HG02884 (cell line): ENCODE measurements at regions not wholly inside any gene's neighbourhood (a gene's known extent, or its start where the extent isn't known, plus 50 kb on each side); places are given as distances from the start of the nearest gene placed in this dataset.
"Not testable (repeated sequence)": the region's sequence is repeated elsewhere in the genome, so short reads cannot be mapped to it uniquely, and the experiment has no call there.

Experiments used
- ATAC-seq: cut with Tn5 transposase; IDR thresholded peaks from one replicate; pipeline ENCODE4 v1.9.1; 2021; ENCODE audit warnings: mild to moderate bottlenecking, moderate library complexity; ENCODE audit not compliant: unreplicated experiment

DNA sequence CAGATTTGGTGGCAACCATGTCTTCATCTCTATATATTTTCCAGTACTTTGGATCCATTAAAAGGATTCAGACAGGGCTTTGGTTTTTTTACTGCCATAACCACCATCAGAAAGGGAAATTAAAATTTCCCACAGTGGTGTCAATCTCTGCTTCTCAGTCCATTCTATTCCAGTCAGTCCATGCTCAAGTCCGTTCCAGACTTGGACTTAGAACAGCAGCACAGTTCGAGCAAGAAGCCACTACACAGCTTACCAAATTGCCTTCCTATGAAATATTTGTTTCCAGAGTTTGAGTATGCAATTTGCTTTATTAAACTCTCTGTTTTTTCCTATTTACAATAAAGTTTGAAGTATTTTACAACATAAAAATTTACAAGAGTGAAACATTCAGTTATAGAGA is 306.5 kb upstream of the GULP1 start:
- ATAC-seq = no peak

DNA sequence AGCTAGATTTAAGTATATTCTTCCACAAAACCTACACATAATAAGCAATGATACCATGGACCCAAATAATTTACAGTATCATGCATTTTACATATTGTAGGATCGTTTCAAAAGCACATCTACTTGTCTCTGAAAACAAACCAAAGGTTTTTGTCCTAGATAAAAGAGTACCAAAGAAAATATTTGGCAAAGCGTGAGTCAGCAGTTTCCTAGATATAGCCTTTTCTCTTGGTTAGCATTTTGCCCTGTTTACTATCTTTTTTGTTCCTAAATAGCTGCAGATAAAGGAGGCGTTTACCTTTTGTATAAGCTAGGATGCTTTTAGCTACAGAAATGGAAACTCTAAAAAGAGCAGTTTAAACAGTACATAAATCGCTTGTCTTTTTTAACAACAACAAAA is 305.8 kb upstream of the GULP1 start:
- ATAC-seq = no peak

DNA sequence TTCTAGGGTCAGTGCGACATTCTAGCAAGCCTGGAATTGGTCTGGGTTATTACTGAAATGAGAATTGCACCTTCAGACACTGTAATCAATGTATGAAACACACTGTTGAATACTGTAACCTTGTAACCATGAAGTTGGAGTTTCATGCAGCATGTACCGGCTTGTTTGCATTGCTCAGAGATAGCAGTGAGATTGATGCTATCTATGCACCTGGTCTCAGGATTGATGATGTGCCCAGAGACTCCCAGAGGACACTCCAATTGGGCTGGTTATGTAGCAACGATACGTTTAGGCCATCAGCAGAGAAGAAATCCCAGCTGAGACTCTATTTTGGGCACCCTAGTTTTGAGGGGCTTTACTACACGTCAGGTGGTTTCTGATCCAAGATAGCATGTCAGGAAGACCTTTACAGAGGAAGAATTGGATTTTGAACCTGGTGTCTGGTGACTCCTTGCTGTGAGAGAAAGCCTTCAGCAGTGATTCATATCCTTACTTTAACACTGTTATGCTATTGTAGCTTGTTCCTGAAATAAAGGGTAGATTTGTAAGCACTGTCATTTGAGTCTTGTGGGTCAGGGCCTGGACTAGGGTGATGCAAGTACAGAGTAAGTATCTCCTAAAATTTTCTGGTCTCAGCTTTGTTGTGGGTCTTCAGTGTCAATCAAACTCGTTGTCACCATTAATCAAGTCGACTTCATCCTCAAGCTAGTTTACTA is 305.1 kb upstream of the GULP1 start:
- no peak for ATAC-seq

DNA sequence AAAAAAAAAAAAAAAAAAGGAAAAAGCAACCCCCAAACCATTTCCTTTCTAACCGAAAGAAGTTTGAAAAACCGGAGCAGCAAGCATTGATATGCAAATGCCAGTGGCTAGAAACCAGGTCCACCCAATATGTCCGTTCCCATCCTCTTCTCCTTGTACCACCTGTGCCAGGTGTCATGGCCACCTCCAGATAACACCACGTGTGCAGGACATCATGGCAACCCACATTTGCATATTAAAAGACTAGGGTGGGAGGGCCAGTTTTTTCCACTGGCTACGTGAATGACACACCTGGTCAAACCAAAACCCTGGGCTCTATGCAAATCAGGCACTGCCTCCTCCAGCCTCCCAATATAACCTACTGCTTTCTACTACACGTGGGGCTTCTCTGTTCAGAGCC is 303.3 kb upstream of the GULP1 start:
- no peak for ATAC-seq

DNA sequence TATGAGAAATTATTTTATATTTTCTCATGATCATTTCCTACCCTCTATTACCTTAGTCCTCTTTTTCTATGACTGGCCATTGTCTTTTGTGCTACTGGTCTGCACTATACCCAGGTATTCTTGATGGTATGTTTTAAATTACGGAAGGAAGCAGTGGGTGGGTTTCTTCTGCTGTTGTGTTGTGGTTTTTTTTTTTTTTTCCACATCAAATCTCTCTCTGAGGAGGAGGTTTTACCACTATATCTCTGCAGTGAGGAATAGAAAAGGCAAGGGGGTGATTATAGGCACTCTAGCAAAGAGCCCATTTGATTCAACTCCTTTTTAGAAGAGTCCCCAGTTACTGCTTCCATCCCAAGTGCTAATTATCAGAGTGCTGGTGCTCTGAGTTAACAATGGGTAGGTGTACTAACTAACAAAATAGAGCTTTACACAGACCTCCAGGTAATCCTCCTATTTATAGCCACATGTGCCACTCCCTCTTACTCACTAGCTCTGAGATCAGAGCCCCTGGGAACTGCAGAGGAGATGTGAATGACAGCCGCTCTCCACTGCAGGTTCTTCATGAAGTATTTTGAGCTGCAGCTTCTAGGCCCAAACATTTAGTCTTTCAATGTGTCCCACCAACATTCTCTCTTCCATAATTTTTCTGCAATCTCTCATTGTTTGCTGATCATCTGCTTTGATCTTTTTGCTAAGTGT is 301.6 kb upstream of the GULP1 start:
- no peak for ATAC-seq

DNA sequence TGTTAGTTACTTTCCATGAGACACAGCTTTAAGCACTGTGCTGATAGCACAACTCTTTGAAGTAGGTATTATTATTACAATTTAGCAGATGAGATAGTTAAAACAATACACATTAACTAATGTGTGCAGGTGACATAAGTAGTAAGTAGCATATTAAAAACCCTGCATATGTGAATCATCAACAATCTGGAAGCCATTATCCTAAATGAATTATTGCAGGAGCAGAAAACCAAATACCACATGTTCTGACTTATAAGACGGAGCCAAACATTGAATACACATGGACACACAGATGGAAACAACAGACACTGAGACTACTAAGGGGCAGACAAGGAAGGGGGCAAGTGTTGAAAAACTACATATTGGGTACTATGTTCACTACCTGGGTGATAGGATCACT is 300.3 kb upstream of the GULP1 start:
- no peak for ATAC-seq

DNA sequence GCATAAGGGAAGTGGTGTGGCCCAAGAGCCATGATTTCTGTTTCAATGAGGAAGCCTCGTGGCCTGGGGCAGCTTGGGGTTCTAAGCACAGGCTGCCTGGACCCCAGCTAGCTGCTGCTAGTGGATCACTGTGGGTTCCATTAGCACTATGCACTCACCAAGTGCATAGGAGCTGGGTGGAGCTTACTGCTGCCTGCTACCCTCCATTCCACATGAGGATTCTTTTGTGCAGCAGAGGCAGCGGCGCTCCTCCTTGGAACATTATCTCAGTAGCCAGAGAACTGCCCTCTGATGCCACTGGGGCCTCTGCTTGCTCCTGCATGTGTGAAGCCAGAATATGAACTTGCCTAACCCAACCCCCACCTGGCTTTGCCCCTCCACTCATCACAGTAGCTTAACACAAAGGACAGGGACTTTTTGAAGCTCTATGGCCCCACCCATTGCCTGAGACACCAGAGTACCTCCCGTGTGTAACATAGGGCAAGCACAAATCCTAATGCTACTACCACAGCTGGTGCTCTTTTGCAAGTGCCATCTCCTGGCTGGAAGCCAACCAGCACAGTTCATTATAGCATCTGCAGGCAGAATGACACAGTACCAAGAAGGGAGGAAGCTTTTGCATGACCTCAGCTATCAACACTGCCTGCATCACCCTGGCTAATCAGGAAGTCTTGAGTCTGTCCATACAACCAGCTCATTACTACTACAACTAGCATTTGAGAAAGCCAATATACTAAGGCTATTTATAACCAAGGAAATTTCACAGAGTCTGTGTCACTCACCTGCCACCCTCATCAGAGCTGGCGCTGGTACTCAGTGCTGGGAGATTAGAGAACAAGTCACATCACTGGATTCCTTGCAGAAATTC is 297.0 kb upstream of the GULP1 start:
- no peak for ATAC-seq

DNA sequence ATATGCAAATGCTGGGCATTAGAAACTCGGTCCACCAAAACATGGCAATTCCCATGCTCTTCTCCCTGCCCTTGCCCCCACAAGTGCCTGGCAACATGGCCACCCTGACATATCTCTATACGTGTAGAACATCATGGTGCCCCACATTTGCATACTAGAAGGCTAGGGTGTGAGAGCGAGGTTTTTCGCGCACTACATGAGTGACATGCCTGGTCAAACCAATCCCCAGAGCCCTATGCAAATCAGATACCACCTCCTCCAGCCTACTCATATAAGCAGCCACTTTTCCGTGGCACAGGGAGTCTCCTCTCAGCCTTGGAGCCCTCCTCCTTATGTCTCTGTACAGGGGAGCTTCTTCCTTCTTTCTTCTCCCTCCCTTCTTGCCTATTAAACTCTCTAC is 296.1 kb upstream of the GULP1 start:
- no peak for ATAC-seq

DNA sequence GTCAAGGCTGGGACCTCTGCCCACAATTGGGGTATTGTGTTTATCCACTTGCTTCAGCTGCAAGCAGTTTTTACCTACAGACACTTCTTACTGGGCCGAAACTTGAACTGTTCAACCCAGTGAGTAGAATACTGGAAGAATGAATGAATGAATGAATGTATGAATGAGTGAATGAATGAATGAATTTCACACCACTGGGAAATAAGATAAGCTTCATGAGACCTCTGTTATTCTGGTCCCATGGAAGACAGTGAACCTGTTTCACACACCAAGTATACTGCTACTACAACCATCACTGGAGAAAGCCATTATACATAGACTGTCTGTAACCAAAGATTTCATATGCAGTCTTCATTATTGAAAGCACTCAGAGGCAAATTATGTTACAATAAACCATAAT is 295.0 kb upstream of the GULP1 start:
- ATAC-seq = no peak

DNA sequence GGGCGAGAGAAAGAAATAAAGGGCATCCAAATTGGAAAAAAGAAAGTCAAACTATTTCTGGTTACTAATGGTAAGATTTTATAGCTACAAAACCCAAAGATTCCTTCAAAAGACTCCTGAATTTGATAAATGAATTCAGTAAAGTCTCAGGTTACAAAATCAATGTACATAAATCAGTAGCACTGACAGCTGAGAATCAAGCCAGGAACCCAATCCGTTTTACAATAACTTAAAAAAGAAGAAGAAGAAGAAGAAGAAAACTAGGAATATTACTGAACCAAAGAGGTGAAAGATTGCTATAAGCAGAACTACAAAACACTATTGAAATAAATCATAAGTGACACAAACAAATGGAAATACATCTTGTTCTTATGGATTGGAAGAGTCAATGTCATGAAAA is 291.5 kb upstream of the GULP1 start:
- no peak for ATAC-seq

DNA sequence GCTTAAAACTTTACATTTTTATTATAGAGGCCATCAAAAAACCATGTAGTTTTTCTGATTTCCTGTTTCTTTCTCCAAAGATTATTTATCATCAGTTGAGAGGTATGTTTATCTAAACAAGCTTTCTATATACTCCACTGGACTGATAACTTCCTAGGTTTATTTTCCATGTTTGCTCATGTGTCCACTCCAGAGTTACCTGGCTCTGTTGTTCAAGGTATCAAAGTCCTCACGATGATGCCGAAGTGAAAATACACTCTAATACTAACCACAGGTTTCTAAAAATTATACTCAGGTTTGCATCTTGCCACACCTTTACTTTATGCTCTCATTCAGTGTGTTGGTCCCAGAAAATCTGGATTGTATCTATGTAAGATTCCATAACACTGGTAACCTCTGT is 287.9 kb upstream of the GULP1 start:
- ATAC-seq = no peak

DNA sequence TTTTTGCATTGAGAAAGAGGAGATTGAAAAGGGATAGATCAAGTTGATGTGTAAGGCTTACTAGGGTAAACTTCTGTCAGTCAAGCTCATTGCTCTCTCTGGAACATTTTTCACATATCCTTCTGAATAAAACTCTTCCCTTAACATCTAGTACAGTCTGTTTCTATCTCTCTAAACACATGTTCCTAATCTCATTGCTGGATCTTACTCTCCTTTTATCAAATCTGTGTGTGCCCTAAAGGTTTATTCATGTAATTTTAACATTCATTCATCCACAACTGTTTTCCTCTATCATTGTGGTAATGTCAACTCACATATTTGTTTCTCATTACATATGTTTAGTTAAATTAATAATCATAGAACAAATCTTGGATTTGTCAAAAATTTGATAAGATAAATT is 277.9 kb upstream of the GULP1 start:
- ATAC-seq = no peak

DNA sequence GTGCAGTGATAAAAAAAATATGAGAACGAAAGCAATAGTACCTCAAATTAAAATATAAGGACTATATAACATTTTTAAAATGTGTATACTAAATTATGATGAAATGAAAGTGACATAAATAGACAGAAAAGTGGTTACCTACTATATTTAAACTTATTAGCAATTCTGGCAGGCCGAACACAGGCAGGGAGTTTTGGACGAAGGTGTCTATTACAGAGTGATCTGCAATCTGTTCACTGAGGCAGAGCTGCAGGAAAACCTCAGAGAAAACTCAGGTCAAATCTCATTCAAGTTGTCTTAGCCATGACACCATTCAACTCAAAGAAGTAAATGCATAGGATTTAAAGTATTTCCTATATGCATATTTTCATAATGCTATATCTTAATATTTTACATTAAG is 274.8 kb upstream of the GULP1 start:
- ATAC-seq = no peak

DNA sequence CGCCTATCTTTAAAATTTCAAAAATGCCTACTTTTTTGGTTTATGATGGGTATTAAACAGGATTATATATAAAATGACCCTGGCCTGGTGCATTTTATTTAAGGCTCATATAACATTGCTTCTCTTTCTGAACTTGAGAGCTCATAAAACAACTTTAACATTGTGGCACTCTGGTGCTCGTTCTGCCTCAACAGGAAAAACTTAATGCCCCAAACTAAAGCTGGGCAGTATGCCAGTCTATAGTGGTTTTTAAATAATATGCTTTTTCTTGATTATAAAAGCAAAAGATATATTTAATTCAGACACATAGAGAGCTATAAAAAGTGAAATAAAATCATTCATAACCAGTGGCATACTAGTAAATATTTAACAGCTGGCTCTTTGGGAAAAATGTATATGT is 269.3 kb upstream of the GULP1 start:
- ATAC-seq = no peak

DNA sequence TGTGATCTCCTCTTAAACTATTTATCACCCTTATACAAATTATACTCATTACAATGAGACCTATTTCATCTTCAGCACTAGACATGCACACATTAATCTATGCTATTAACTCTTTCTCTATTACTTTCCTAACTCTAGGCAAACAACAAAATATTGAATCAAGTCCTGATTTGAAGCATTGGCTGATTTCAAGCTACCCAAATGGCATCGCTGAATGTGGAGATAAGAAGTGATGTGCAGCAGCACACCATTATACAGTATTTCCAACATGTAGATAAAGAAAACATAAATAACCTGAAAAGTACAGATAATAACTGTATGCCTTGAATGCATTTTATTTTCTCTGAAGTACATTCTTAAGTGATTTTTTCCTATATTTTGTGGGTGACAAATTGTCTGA is 268.6 kb upstream of the GULP1 start:
- no peak for ATAC-seq

DNA sequence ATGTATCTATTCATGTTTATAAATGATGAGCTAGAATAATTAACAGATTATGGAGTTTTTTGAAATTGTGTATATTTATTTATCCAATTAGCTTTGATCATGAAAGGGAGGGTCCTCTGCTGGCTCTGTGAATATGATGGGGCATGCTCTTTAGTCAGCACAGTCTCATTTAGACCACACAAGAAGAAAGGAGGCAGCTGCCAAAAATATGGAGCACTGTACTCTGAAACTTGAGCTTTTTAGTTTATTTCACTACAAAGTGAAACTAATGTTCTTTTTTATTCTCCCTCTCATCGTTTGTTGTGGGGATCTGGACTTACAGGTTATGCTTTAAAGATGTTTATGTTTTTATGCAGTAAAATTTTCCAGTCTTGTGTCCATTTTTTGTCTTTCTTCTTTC is 266.9 kb upstream of the GULP1 start:
- no peak for ATAC-seq

DNA sequence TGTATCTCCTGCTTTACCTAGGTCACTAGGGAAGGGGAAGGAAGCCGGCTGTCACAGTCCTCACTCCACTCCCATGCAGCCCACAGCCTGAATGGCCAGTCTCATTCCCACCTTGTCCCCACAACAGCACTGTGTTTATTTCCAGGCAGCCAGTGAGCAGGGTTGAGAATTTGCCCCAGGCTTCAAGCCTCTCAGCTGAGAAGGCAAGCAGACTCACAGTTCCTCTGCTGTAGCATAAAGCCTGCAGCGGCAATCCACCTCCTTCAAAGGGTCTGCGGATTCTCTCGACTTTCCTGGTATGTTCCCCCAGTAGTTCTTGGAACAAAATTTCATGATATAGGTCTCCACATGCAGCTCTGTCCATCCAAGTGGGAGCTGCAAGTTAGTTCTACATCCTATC is 262.9 kb upstream of the GULP1 start:
- ATAC-seq = no peak

DNA sequence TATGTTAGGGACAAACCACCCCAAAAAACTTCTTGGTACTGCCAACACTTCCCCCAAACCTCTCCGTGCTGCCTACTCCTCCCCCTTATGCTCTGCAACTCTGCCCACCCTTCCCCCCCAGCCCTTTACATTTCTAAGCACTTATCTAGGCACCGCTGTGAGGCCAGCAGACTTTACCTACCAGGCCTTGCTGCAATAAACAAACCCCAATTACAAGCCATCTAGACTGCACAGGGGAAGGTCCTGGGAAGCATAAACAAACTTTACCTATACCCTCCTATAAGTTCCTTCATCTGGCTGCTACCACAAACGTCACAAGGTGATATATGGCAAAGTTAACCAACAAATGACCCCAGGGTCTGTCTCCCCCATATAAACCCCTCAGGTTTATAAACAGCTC is 259.4 kb upstream of the GULP1 start:
- ATAC-seq = no peak

DNA sequence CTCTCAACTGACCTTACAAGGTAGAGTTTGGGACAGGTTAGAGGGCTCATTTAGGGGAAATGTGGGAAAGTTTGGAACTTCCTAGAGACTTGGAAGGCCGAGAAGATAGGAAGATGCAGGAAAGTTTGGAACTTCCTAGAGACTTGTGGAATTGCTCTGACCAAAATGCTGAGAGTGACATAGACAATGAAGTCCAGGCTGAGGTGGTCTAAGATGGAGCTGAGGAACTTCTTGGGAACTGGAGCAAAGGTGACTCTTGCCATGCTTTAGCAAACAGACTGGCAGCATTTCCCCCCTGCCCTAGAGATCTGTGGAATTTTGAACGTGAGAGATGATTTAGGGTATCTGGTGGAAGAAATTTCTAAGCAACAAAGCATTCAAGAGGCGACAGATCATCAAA is 258.9 kb upstream of the GULP1 start:
- no peak for ATAC-seq

DNA sequence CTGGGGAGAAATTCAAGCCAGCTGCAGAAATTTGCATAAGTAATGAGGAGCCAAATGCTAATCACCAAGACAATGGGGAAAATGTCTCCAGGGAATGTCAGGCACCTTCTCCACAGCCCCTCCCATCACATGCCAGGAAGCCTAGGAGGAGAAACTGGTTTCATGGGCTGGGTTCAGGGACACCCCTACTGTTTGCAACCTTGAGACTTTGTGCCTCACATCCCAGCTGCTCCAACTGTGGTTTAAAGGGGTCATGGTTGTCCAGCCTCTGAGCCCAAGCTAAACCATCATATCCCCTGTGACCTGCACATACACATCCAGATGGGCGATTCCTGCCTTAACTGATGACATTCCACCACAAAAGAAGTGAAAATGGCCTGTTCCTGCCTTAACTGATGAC is 258.4 kb upstream of the GULP1 start:
- not testable (repeated sequence) for ATAC-seq

DNA sequence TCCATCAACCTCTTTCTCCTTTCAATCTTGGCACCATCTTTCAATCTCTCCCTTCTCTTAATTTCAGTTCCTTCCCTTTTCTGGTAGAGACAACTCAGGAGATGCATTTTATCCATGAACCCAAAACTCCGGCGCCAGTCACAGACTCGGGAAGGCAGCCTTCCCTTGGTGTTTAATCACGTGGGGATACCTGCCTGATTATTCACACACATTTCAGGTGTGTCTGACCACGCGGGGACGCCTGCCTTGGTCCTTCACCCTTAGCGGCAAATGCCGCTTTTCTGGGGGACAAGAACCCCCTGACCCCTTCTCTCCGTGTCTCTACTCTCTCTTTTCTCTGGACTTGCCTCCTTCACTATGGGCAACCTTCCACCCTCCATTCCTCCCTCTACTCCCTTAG is 257.6 kb upstream of the GULP1 start:
- not testable (repeated sequence) for ATAC-seq

DNA sequence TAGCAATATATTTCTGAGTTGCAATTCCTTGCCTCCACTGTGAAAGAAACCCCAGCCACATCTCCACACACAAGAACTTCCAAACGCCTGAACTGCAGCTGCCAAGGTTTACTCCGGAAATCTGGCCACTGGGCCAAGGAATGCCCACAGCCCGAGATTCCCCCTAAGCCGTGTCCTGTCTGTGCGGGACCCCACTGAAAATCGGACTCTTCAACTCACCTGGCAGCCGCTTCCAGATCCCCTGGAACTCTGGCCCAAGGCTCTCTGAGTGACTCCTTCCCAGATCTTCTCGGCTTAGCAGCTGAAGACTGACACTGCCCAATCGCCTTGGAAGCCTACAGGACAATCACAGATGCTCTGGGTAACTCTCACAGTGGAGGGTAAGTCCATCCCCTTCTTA is 256.3 kb upstream of the GULP1 start:
- ATAC-seq = not testable (repeated sequence)
